HG03066 (cell line): ENCODE measurements at regions not wholly inside any gene's neighbourhood (a gene's known extent, or its start where the extent isn't known, plus 50 kb on each side); places are given as distances from the start of the nearest gene placed in this dataset.
A peak's percentile ranks its signal among the peaks of the same experiment; 100 is the strongest.
"Not testable (repeated sequence)": the region's sequence is repeated elsewhere in the genome, so short reads cannot be mapped to it uniquely, and the experiment has no call there.

Experiments
- ATAC-seq: cut with Tn5 transposase; IDR thresholded peaks from one replicate; pipeline ENCODE4 v1.9.1; 2021; ENCODE audit warnings: low read depth; ENCODE audit not compliant: unreplicated experiment

DNA sequence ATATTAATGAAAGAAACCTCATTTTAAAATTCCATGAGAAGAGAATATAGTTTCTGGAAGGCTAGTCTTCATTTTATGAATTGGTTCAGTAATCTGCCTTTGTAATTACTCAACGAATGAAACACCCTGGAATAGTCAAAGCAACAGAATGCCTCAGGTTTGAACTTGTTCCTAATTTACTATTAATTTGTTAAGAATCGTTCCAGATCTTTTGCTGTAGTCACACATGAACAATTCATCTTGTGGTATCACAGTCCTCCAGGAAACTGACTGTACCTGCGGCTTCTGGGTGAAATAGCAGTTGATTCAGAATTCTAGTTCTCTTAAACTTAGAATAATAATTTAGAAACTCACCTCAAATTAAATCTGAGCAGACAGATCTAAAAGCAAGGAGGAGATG is 282.7 kb upstream of the MAP2 start:
- no peak for ATAC-seq

DNA sequence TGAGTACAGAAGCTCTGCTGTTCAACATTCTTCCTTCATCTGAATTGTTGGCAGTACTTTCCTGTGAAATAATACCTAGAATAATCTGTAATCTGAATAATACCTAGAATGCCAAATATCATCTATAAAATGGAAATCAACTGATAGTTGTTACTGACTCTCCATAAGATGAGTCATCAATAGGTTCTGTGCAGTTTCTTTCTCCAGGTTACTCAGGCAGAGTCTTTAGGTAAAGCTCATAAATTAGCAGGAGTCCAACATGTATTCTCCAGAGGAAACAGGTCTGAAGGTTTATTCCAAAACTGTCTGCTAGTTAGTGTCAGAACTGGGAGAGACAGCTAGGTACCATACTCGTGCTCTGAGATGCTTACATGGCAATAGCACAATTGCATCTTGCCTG is 282.0 kb upstream of the MAP2 start:
- no peak for ATAC-seq

DNA sequence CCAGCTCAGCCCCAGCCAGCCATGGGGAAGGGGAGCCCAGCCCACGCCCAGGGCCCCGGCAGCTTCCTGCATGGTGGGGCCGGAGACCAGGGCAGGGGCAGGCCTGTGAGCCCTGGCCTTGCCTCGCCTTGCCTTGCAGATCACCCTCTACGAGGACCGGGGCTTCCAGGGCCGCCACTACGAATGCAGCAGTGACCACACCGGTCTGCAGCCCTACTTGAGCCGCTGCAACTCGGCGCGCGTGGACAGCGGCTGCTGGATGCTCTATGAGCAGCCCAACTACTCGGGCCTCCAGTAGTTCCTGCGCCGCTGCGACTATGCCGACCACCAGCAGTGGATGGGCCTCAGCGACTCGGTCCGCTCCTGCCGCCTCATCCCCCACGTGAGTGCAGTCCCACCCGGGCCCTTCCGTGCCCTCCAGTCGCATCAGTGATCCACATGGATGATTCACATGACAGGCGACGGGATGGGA is 278.6 kb upstream of the MAP2 start:
- not testable (repeated sequence) for ATAC-seq

DNA sequence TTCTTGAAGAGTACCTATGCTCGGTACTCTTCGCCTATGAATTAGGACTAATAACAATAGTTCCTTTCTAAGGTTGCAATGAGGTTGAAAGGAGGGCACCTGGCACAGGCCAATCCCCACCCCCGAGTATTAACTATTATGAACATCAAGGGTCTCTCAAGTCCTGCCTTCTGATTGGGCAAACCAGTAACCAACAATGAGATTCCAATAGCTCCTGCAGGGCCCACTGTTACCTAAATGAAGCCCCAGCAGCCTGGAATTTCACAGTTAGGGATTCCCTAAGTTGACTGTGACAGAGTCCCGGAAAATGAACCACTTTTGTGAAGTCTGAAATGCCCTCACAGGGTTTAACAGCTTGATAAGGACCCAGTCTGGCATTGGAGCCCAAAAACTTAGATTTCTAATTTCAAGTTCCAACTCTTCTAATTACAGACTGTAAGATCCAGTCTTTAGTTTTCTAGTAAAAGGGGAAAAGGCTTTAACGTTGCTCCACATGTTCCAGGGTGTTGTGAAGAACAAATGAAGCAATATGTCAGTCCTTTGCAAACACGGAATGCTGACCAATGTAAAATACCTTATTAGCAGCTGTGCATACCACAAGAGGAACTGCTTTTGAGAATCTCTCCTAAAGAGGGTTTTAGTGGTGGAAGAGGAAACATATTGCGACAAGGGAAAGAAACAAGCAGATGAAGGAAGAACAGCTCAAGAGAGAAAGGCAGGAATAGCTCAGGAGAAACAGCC is 277.7 kb upstream of the MAP2 start:
- no peak for ATAC-seq

DNA sequence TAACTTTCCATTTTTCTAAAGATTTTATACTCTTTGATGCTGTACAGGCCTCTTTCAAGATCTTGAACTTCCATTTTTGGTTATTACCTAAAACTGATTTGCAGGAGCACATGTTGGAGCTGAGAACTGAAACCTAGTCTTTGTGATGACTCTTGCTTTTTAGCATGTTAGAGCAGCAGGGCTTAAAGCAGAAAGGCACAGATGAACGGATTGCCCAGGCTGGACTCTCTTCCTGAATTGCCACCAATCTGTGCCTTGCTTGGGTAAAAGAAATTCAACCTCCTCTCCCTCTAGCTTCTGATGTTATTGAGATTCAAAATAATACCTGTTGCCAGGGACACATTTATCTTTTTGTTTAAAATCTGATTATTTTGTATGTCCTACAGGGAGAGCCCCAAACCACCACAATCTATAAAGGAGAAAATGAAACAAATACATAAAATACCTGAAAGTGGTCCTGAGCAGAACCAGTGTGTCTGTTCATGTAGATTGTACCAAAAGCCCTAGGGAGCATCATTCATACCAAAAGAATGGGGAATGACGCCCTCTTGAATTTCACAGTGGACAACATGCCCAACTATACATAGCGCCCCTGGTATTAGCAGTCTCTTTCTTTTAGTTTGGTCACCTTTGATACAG is 277.0 kb upstream of the MAP2 start:
- ATAC-seq, result no peak

DNA sequence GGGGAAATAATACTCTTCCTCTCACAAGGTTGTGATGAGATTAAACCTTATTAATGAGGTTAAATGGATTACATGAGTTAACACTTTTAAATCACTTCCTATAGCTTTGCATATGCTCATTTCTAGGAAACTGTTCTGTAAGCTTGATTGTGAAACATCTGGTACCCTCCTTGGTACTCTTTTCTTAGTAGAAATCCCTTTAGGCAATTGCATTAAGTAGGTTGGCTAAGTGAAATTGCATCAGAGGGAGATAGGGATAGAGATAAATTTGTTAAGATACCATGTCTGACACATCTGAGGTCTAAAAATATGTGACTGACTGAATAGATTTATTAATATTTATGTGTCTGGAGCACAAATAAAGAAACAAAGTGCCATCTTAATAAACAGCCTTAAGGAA is 275.9 kb upstream of the MAP2 start:
- ATAC-seq, result no peak

DNA sequence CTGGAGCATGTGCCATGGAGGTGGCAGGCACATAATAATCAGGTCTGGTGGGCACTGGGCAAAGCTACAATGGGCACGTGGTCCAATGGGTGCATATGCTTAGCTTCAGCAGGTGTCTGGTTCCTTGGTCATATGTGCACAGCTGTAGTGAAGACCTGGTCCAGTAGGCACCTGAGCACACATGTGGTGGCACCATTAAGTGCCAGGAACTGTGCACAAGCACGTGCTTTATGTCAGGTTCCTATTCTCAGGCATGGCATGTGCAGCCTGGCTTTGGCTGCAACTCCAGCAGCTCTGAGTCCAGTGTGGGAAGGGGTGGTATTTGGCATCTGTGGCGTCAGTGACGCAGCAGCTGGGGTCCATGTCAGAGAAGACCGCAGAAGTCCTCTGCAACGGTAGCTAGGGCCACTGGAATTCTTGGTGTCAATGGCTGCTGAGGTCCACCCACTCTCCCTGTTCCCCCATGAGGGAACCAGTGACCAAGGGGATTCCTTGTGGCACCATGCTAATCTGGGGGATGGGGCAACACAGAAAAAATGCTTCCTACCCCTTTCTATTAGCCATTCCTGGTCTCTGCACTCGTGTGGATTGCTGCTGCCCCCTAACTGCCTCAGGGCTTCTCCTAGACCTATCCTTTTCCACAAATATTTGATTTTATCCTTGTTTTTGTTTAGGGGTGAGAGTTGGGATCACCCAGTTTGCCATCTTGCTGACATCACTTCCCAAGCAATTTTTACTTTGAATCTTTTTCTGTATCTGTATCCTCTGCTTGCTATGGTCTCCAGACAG is 262.9 kb upstream of the MAP2 start:
- ATAC-seq, result no peak

DNA sequence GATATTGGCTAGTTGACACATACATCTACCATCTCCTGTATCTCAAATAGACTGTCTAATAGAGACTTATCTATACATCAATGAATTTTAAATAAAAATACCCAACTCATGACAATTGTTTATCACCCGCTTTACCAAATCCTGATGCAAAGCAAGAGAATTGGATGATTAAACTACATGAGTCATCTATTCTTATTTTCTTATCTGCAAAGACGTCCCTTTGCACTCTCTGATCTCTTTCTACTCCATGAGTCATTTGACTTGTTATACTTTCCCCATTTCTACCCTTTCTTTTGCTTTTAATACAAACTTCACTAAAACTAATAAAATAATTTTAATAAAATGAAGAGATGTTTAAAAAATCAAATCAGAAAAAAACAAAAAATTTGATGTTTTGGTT is 261.7 kb upstream of the MAP2 start:
- ATAC-seq, result no peak

DNA sequence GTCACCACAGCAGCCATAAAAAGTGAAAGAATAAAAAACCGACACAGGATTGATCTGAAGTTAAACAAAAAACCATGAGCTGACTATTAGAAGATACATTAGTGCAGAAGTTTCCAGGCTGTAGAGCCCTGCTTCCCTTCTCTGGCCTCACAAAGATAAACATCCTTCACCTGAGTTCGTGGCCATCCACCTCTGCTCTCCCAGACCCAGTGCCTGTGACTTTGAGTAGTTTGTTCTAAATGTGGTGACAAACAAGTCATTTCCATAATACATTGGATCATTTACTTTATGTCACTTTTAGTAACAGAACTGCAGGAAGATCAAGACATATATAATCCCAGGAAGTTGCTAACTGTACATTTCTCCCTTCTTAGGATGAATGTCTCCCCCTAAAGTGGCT is 241.9 kb upstream of the MAP2 start:
- no peak for ATAC-seq

DNA sequence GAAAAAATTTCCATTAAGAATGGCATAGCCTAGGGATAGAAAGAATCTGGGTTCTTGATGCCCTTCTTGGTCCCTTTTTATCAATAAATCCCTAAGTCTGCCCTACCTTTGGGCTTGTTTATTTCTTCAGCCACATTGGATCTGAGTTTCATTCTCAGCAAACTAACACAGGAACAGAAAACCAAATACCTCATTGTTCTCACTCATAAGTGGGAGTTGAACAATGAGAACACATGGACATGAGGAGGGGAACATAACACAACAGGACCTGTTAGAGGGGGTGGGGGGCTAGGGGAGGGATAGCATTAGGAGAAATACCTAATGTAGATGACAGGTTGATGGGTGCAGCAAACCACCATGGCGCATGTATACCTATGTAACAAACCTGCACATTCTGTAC is 237.0 kb upstream of the MAP2 start:
- ATAC-seq, result not testable (repeated sequence)

DNA sequence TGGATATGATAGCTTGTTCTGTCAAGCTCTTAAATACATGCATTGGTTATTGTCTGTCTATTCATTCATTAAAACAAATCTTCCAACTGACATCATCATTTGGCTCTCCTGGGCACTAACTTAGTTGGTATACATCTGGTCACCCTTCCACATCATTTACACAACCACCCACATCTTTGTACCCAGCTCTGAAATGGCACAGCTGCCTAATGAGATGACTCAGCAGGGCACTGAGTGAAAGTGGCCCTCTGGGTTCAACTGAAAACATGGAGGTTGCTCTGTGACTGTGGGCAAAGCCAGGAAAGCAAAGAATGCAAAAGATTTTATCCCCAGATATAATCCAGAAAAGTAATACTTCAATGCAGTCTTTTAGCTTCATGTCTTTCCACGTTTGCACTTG is 234.0 kb upstream of the MAP2 start:
- no peak for ATAC-seq

DNA sequence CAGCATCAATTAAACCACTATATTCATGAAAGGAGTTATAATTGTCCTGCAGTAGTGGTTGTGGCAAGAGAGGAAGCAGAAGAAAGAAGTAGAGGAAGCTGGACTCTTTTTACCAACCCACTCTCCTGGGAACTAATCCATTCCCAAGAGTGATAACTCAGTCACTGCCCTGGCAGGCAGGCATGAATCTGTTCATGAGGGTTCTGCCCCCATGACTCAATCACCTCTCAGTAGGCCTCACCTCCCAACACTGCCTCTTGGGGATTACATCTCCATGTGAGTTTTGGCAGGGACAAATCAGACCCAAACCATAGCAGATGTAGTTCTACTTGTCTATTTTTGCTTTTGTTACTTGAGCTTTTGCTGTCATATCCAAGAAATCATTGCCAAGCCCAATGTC is 232.7 kb upstream of the MAP2 start:
- ATAC-seq, result no peak

DNA sequence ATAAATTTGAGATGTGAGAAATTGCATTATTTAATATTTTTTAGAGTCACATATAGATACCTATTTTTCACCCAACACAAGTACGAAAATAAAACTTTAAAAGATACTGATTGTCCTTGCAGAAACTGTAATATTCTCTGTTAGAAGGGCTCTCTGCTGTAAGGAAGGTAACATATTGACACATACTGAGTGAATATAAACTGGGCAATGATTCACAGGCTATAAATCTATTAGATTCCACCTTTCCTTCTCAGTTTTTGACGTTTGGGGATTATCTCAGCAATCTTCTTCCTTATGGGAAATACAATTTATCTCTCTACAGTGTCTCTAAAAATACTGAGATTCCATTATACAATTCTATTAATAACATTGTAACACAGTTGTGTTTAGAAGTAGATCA is 229.1 kb upstream of the MAP2 start:
- ATAC-seq, result no peak

DNA sequence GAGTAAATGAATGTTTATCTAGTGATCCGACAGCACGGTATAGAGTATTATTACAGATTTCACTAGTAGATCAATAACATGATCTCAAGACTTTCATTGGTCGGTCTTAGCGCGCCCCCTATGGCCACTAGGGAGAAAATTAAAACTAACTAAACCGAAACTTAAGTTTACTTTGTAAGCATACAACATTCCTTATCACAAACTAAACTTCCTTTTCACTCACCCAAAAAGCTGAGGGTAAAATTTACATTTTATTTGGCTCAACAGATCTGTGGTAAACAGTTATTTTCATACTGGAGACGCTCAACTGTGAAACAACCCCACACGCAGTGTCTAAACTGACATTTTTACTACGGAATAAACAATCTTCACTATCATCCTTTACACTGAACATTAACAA is 215.6 kb upstream of the MAP2 start:
- peak; percentile 78 for ATAC-seq

DNA sequence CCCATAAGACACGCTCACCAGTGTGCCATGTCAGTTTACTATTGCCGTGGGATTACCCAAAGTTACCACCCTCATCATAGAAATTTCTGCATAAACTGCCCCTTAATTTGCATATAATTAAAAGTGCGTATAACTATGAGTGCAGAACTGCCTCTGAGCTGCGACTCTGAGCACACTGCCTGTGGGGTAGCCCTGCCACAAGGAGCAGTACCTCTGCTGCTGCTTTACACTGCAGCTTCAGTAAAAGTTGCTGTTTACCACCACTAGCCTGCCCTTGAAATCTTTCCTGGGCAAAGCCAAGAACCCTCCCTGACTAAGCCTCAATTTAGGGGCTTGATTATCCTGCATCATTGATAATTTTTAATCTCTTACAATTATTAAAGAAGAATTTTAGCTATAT is 213.9 kb upstream of the MAP2 start:
- ATAC-seq, result no peak

DNA sequence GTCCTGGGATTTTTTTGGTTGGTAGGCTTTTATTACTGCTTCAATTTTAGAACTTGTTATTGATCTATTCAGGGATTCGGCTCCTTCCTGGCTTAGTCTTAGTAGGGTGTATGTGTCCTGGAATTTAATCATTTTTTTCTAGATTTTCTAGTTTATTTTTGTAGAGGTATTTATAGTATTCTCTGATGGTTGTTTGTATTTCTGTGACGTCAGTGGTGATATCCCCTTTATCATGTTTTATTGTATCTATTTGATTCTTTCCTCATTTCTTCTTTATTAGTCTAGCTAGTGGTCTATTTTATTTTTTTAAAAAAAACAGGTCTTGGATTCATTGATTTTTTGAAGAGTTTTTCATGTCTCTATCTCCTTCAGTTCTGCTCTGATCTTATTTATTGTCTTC is 193.3 kb upstream of the MAP2 start:
- ATAC-seq, result no peak

DNA sequence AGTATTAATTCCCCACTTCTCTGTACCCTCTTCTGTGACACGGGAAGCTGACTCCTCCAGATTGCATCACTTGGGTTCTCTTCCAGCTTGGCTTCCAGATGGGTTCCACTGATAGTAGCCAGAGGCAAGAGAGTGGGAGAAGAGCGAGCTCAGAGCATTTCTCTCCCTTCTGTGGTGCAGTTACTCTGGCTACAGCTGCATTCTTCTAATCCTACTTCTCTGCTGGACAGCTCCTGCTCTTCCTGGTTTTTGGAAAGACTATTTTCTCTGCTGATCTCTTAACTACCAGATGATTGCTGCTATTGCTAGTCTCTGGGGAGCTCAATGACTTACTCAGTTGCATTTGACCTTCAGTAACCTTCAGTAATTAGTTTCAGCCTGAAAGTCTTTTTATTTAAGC is 187.5 kb upstream of the MAP2 start:
- ATAC-seq, result no peak

DNA sequence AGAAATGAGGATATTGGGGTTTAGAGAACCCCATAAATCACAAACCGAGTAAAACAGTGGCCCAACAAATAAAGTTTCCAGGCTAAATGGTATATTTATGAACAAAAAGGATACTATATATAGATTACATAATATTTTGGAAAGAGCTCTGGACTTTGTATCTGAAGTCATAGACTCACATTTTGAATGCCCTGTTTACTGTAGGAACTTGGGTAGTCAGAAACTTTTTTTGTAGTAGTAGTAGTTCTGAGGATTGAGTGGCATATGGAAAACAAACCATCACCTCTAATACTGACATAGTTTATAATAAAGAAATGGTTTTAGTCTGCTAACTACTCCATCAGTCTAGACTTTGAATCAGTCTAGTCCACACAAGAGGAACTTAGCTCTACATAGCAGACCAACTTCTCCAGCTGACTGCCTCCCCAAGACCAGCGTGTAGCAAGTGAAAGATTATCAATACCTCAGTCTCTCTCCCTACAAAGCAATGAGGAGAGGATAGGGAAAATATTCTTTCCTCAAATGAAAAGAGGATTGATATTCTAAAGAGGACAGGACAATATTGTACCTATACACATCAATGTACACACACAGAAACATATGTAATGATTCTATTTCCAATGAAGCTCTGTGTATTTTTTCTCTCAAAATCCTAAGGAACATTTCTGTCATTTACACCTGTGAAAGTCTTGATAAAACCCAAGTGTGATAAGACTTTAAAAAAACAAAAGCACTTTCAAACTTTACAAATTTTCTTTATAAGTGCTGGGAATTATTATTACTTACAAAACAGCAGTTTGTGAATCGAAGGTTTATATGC is 184.9 kb upstream of the MAP2 start:
- no peak for ATAC-seq

DNA sequence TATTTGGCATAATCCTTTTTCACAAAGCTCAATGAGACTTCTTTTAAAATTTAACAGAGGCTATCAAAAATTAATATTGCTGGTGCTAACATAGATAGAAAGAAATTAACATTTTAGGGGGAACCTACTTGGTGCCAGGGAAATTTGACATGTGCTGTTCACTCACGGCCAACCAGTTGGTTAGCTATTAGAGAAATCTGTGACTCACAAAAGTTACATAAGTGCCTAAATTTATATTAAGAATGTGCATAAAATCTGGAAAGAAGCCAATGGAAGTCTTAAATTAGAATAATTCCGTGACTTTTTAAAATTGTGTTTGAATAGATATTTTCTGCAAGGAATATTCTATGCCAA is 184.3 kb upstream of the MAP2 start:
- no peak for ATAC-seq

DNA sequence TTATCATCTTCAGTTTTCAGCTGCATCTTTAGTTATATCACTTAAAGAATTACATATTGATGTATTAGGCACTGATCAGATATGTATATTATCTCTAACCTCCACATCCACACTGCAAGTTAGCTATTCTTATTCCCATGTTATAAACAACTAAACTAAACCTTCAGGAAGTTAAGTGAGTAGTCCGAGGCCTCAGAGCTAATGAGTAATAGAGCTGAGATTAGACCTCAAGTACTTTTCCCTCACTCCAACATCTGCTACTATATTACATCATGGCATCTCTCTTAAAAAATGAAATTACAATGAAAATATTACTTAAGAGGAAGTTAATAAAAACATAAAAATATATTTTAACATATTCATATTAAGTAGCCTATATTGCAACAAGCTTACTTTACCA is 183.6 kb upstream of the MAP2 start:
- no peak for ATAC-seq

DNA sequence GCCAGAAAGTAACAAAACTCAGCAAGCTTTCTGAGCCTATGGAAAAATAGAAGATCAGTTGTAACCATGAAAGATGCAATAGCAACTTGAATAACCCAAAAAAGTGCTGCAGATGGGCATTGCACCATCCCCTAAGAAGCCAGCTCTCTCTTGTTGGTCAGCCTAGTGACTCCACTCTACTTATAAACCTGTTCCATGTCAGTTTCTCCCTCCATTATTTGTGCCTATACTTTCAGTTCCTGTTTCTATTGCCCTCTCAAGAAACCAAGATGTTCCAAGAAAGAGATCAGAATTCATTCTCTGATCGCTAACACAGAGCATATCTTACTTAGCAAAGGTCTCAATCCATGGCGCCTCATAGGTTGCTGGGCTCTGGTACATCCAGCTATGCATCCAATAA is 170.3 kb upstream of the MAP2 start:
- ATAC-seq, result no peak
